Islet of Langerhans (tissue), 1 donor: ENCODE measurements at regions not wholly inside any gene's neighbourhood (a gene's known extent, or its start where the extent isn't known, plus 50 kb on each side); places are given as distances from the start of the nearest gene placed in this dataset.

Experiments
- FAIRE-seq: peaks from one replicate; lab custom pipeline; 2011; peaks lifted over from hg19 to GRCh38; lab: Jason Lieb, UNC

DNA sequence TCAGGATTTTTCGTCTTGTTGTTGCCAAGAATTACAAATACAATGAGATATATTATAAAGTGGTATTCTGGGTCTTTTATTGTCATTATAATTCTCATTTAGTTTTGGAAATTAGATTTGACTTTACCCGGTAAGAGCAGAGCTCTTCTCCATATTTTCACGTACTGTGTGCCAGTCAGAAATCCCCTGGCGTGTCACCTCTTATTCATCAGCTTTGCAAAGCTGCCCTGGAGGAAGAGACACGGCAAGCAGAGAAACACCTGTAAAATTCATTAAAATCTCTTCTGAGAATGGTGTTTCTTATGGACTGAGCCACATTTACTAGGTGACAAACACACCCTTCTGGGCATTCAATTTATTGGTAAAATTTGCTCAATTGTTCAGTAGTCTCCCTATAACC, 440.4 kb downstream of the HINT1 start:
- no peak for FAIRE-seq

DNA sequence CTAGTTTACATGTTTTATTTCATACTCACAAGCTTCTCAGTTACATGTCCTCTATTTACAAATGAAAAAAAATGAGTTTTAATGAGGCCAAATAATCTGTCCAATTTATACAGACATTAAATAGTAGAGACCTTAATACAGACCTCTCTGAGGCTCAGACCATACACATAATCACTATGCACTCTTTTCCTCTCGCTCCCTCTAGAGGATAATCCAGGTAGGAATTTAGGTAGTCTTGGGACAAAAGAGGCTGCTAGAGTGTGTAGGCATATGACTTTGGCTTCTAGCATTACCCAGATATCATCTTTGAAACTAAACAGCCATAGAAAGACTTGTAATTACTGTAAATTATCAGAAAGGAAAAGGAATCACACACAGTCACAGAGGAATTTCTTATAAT, 444.7 kb downstream of the HINT1 start:
- no peak for FAIRE-seq

DNA sequence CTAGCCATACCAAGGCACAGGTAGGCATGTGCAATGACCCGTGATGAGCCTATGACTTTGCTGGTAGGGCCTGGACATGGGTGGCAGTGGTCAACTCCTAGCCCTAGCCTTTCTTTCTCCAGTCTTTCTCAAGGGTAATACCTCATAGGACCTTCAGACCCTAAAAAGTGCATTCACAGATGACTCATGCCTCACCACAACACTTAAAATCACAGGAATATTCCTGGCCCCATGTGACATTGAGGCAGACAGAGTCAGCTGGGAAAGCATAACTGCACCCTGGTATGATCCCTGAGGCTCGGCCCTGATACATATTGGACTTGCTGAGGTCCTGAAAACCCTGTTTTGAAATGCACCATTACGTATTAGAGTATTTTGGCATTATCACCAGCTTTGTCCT, 449.5 kb downstream of the HINT1 start:
- no peak for FAIRE-seq

DNA sequence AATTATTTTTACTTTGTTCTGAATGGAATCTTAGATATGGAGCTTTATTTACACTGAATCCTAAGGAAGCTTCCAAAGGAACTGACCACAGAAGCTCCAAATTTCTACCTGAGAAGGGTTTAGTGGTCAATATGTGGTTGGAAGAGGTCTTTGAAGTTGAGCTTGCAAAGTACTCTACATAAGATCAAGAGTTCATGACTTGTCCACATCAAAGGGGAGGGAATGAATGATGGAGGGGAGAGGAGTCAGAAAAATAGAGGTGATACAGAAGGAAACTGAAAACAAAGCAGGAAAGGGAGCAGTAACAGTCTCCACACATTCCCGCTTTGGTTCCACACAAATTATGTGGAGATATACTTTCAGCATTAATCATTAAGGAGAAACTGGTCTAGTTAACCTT, 450.9 kb downstream of the HINT1 start:
- FAIRE-seq, result no peak

DNA sequence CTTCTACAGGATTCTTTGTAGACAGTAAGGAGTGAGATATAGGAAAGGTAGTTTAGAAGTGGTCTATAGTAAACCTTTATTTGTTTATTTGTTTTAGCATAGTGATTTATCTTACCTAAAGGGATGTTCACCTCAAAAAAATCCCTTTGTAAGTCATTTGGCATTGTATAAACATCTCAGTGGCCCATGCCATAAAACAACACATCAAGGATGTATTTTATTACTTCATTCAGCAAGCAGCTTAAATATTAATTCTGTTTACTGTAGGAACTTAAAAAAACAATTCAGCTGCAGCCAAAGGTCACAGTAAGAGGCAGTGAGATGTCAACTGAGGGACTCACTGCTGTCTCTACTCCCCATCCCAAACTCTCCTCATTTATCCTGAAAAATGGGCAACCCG, 452.7 kb downstream of the HINT1 start:
- FAIRE-seq, result no peak

DNA sequence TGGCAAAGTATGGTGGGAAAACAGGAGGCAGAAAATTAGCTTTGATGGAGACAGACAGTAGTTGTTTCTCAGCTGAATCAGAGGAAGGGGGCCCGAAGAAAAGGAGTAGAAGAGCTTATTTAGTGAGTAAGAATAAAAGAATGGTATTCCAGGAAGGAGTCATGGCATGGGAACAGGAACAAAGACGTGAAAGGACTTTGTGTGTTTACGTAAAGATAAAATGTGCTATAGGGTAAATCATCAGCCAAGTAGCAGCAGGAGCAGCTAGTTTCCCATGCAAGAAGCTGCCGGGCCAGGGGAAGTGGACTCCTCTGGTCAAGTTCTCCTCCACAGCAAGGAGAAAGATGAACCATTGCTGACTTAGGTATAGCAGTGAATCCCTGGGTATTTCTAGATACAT, 454.5 kb downstream of the HINT1 start:
- no peak for FAIRE-seq

DNA sequence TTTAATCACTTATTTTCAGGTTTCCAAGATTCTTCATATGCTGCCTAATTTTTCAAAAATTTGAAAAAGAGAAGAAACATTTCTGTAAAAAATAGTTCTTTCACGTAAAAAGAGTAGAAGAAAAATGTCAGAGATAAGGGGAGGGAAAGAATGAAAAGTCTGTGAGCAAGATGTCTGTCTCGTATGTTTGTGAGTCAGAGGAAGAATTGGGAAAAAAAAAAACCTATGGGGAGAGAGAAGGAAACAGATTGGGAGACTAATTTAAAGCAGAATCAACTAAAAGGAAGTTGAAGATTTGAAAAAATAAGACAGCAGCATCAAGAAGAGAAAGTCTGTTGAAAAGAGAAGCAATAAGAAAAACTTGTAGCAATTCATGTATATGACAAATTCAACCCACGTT, 456.3 kb downstream of the HINT1 start:
- no peak for FAIRE-seq

DNA sequence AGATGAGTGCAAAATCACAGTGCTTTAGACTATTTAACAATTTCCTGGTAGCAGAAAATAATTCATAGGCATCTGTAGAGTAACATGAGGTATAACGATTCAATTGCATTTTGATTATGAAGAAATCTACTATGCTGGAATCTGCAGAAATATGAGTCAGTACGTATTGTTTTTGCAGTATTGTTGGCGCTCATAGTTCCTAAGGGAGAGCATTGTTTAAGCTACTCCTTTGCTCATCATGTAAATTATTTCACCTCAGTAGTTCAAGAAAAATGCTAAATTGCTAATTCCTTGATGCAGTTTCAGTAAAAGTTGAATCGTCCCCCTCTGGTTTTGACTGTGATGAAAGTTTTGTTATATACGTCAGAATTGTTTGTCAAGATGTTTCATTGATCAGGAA, 458.4 kb downstream of the HINT1 start:
- no peak for FAIRE-seq

DNA sequence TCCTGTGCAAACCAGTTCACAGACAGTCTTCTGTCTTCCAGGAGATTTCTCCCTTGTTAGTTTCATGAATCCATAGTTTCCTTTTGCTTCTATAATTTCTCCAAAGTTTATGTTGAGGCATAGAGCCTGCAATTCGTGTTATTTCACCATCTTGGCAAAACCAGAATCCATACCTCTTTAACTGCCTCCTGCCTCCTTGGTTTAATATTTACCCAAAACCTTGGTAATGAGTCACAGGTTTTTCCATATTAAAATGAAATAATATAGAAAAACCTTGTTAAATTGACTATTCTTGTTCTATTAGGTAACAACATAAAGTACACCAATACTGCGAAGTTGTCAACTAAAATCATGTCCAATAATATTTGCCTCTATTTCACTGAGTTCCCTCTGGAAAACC, 459.7 kb downstream of the HINT1 start:
- no peak for FAIRE-seq

DNA sequence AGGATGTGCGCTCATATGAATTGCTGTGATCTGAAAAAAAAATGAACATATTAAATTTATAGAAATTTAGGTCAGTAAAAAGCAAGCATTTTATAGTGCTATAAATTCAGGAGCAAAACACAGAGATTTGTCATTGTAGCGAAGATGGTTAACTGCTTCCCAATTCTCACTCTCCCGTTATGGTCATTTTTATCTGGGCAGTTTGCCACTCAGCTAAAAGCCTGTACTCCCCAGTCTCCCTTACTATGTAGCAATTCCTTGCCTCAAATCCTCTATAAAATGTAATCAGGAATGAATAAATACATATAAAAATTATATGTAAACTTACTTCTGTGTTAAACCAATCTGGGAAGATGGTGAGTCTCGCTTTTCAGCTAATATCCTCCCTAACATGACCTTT, 471.5 kb downstream of the HINT1 start:
- FAIRE-seq, result no peak

DNA sequence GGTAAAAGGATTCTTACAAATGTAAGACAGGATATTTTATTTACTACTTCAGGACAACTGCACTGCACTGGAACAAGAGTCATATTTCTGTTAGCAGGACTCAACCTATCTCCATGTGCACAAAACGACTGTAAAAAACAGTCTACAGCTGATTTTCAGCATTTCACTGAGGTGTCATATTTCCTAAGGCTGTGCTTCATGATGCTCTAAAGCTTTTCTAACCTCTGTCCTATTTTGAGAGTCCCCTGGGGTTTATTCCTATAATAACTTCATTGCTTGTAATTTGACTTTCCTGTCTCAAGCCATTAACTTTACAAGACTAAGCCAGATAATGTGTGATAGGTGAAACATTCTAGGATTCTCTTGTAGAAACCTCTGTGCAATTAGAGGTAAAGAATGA, 472.3 kb downstream of the HINT1 start:
- no peak for FAIRE-seq

DNA sequence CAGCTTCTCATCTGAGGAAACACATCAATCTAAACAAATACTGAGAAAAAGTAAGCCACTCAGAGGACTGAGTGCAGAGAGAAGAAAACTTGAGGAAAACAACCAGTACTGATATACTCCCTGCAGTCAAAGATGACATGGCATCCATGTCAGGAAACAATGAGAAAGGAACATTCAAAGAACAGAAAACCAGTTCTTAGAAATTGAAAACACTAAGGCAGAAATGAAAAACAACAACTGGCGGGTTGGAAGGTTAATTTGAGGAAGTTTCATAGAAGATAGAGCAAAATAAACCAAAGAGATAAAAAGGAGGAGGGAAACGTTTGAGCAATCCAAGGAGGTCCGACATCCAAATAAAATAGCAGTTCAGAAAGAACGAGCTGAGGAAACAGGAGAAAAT, 475.2 kb downstream of the HINT1 start:
- FAIRE-seq, result no peak

DNA sequence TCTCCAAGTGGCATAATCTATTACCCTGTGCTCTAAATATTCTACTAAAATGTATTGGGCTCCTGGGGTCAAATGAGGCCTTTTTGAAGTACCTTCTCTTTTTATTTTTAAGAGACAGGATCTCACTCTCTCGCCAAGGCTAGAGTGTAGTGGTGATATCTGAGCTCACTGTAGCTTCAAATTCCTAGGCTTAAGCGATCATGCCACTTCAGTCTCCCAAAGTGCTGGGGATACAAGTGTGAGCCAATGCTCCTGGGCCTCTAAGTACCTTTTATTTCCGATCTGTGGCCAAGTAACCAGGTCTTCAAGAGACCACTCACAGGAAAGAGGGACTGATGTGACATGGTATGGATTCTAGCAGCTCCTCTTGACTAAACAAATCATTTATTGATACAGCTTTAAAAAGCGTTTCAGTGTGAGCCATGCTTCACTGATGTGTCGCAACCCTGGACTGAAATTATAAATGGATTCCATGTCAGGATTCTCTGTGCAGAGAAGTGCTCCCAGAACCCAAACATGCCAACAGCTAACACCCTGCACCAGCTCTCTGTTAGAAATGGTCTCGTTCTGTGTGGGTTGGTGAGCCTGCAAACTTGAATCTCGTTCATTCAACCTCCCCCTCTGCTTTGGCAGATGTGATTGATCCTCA, 477.8 kb downstream of the HINT1 start:
- no peak for FAIRE-seq

DNA sequence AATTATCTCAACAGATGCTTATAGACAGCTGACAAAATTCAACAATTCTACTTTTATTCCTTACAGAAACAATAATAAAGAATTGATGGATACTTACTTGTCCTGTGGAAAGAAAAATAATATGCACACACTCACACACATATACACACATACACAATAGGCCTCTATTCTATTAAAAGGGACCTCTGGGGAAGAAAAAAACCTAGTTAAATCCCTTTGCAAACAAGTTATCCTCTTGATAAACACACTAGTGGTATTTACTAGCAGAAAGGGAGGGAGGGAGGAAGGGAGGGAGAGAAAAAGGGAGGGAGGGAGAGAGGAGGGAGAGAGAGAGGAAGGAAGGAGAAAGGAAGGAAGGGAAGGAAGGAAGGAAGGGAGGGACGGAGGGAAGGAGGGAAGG, 486.4 kb downstream of the HINT1 start:
- FAIRE-seq, result no peak

DNA sequence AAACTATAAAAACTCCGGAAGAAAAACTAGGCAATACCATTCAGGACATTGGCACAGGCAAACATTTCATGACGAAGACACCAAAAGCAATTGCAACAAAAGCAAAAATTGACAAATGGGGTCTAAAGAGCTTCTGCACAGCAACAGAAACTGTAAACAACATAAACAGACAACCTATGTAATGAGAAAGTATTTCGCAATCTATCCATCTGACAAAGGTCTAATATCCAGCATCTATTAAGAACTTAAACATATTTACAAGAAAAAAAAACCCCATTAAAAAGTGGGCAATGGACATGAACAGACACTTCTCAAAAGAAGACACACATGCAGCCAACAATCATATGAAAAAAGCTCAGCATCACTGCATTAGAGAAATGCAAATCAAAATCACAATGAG, 498.6 kb downstream of the HINT1 start:
- FAIRE-seq, result no peak

DNA sequence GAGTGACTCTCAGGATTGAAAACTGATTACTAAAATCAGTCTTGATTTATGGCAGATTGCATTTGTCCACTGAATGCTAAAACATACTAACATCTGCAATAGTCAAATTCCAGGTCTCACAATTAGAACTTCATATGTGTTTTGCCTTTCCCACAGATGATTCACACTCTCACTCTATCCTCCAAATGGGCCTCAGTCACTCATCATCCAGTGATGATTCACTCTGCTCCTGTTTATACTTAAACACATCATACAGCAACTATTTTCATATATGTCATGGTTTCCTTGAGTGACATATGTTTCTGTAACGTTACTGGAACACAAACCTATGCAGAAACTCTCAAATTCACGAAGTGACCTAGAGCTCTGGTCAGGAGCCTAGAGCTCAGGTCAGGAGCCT, 512.9 kb downstream of the HINT1 start:
- no peak for FAIRE-seq

DNA sequence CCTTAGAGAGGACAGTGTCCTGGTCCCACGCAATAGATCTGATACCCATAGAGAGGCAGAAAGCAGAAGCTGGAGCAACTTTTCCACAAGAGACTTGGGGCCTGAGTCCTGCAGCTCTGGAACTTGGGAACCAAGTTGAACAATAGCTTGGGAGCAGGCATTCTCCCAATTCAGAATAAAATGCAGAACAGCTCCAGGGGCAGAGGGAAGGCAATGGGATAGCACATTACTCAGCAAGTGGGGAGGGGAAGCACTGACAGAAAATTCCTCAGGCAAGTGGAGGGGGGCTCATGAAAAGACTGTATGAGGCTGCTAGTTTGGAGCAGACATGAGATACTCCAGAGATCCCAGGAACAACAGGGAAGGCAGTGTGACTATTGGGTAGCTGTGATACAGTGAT, 513.6 kb downstream of the HINT1 start:
- no peak for FAIRE-seq

DNA sequence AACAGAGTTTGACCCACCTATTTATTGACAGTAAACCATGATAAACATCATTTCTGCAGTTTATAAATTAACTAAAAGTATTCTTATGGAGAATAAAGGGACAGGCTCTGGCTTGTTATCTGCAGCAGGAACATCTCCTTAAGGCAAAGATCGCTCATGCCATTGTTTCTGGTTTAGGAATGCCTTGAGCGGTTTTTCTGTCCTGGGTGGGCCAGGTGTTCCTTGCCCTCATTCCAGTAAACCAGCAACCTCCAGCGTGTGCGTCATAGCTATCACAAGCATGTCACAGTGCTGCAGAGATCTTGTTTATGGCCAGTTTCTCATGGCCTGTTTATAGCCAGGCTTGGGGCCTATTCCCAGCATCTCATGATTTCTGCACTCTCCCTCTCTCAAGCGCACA, 521.7 kb downstream of the HINT1 start:
- FAIRE-seq, result no peak

DNA sequence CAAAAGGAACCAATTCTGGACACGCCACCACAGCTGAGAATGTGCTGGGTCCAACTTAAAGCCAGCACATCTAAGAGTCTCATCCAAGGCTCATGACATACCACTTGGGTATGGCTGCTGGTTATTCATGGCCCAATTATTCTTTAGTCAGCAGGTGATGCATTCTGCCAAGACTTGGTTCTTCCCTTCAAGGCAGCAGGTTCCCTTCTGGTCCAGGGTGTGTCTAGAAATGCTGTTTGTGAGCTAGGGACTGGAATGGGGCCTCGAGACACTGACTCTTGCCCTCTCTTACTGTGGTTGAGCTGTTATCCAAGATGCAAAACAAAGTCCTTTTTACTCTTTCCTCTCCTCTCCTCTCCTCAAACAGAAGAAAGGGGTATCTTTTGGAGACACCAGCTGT, 522.6 kb downstream of the HINT1 start:
- no peak for FAIRE-seq

DNA sequence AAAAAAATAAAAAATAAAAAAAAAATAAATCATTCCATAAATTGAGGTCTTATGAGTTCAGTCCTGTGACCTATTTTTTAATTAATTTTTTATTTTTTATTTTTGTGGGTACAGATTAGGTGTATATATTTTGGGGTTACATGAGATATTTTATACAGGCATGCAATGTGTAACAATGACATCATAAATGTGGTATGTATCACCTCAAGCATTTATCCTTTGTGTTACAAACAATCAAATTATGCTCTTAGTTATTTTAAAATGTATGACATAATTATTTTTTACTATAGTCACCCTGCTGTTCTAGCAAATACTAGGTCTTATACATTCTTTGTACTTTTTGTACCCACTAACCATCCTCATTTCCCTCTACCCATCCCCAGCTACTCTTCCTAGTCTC, 537.9 kb downstream of the HINT1 start:
- no peak for FAIRE-seq

DNA sequence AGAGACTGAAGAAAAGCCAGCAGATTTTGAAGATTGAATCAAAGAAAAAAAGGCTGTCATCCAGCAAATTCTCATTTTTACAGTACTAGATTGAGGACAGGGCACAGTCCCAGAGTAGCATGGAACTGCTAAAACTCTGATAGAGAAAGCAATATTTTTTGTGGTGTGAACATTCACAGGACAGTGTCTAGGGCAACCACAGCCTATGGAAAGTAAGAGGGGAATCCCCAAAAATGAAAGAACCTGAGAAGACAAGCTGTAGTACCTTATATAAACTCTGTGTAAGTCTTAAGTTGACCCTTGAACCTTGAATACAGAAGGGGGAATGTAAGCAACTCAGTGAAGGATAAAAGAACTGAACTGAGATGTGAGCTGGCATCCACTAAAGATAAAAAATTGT, 540.3 kb downstream of the HINT1 start:
- FAIRE-seq, result no peak

DNA sequence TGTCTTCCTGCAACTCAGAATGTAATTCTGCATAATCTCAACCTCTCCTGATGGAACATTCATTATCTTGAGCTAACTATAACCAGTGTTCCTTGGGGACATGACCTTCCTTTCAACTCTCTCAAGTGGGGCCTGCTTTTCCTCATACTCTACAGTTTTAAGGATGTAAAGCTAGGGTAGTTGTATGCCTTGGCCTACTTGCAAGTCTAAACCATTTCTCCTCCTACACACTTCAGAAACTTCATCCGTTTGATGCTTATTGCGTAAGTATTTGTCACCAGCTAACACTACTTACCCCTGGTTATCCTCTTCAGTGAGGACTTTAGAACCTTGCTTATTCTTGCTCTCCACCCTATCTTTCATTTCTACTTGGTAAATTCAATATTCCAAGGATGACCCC, 548.9 kb downstream of the HINT1 start:
- FAIRE-seq, result no peak

DNA sequence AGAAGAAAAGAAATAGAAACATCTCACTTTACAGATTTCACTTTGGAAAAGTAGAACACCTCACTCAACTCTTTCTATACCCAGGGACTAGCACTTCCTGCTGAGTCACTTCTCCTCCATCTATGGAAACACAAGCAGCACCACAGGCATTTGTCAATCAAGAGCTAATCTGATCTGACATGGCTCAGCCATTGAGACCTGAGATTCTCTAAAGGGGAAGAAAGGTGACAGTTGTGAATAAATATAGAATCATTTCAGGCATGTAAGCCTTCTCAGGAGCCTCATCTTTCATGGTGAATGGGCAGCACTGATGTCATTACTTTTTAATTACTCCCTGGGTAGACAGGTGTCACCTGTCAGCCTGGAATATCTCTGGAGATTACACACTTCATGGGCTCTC, 559.8 kb downstream of the HINT1 start:
- FAIRE-seq, result no peak

DNA sequence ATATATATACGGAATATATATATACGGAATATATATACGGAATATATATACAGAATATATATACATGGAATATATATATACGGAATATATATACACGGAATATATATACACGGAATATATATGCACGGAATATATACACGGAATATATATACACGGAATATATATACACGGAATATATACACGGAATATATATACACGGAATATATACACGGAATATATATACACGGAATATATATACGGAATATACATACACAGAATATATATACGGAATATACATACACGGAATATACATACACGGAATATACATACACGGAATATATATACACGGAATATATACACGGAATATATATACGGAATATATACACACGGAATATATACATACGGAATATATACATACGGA, 568.4 kb downstream of the HINT1 start:
- peak; percentile 64 for FAIRE-seq

DNA sequence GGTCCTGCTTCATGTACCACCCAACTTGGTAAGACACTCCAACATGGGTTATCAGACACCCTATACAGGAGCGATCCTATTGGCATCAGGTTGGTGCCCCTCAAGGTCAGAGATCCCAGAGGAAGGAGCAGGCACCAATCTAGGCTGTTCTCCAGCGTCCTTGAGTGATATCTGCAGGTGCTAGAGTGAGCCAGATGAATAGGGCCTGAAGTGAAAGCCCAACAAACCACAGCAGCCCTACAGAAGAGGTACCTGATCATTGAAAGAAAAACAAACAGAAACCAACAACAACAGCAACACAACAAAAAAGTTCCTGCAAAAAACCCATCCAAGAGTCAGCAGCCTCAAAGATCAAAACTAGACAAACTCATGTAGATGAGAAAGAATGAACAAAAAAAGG, 584.8 kb downstream of the HINT1 start:
- no peak for FAIRE-seq
